ENCODE measurements at regions not wholly inside any gene's neighbourhood (a gene's known extent, or its start where the extent isn't known, plus 50 kb on each side); places are given as distances from the start of the nearest gene placed in this dataset.

GRCh38 chr6:126640356-126640755 is 300.4 kb downstream of the CENPW start:
- H3K4me1 ChIP-seq, result no peaks in the 10 kb centered on the region
- TF ChIP-seq POLR2AphosphoS5 (IDR thresholded peaks at IDR 0.05), result no peak
- TF ChIP-seq POLR2A (IDR thresholded peaks at IDR 0.05), result no peak
- TF ChIP-seq CTCF (IDR thresholded peaks at IDR 0.05), result no peak
- intact Hi-C loops (cut with DNase I; ENCODE audit: low total_unique reads), result no loop called here
- no peaks in the 10 kb centered on the region for H3K9me3 ChIP-seq
- no peak for DNase-seq (ENCODE audit: low spot score in 2 of 2)
- H3K27me3 ChIP-seq, result no peaks in the 10 kb centered on the region
- no peak overlapping the region for H3K4me3 ChIP-seq
- no peaks in the 10 kb centered on the region for H3K36me3 ChIP-seq
- no peak overlapping the region for H3K27ac ChIP-seq

GRCh38 chr6:126640921-126641320 is 301.0 kb downstream of the CENPW start:
- DNase-seq (ENCODE audit: low spot score in 2 of 2), result no peak
- H3K9me3 ChIP-seq, result no peaks in the 10 kb centered on the region
- intact Hi-C loops (cut with DNase I; ENCODE audit: low total_unique reads), result no loop called here
- TF ChIP-seq POLR2AphosphoS5 (IDR thresholded peaks at IDR 0.05) (no peak), CTCF (IDR thresholded peaks at IDR 0.05) (no peak), POLR2A (IDR thresholded peaks at IDR 0.05) (no peak)
- H3K27ac ChIP-seq, result no peak overlapping the region
- no peaks in the 10 kb centered on the region for H3K4me1 ChIP-seq
- no peaks in the 10 kb centered on the region for H3K36me3 ChIP-seq
- H3K27me3 ChIP-seq, result no peaks in the 10 kb centered on the region
- H3K4me3 ChIP-seq, result no peak overlapping the region

GRCh38 chr6:126641641-126642040 is 301.7 kb downstream of the CENPW start:
- Histone ChIP-seq H3K9me3 (no peaks in the 10 kb centered on the region), H3K27ac (no peak overlapping the region), H3K4me3 (no peak overlapping the region), H3K27me3 (no peaks in the 10 kb centered on the region), H3K4me1 (no peaks in the 10 kb centered on the region), H3K36me3 (no peaks in the 10 kb centered on the region)
- TF ChIP-seq POLR2AphosphoS5 (IDR thresholded peaks at IDR 0.05) (no peak), POLR2A (IDR thresholded peaks at IDR 0.05) (no peak), CTCF (IDR thresholded peaks at IDR 0.05) (no peak)
- intact Hi-C loops (cut with DNase I; ENCODE audit: low total_unique reads), result no loop called here
- no peak for DNase-seq (ENCODE audit: low spot score in 2 of 2)

- Histone ChIP-seq H3K9me3 (no peaks in the 10 kb centered on the region), H3K27ac (no peak overlapping the region), H3K27me3 (no peaks in the 10 kb centered on the region), H3K36me3 (no peaks in the 10 kb centered on the region), H3K4me3 (no peak overlapping the region), H3K4me1 (no peaks in the 10 kb centered on the region)
- intact Hi-C loops (cut with DNase I; ENCODE audit: low total_unique reads), result no loop called here
- TF ChIP-seq POLR2AphosphoS5 (IDR thresholded peaks at IDR 0.05) (no peak), POLR2A (IDR thresholded peaks at IDR 0.05) (no peak), CTCF (IDR thresholded peaks at IDR 0.05) (no peak)
- DNase-seq (ENCODE audit: low spot score in 2 of 2), result no peak
Measured at GRCh38 chr6:126643352-126643751, 303.4 kb downstream of the CENPW start.

GRCh38 chr6:126650931-126651330 is 311.0 kb downstream of the CENPW start:
- Histone ChIP-seq H3K4me1 (no peaks in the 10 kb centered on the region), H3K36me3 (no peaks in the 10 kb centered on the region), H3K27me3 (no peaks in the 10 kb centered on the region), H3K9me3 (peaks cover 7 to 12% of the 10 kb centered on the region in 2 donors), H3K27ac (no peak overlapping the region), H3K4me3 (no peak overlapping the region)
- TF ChIP-seq POLR2A (IDR thresholded peaks at IDR 0.05) (no peak), CTCF (IDR thresholded peaks at IDR 0.05) (no peak), POLR2AphosphoS5 (IDR thresholded peaks at IDR 0.05) (no peak)
- intact Hi-C loops (cut with DNase I; ENCODE audit: low total_unique reads), result no loop called here
- no peak for DNase-seq (ENCODE audit: low spot score in 2 of 2)
